ENCODE measurements at regions not wholly inside any gene's neighbourhood (a gene's known extent, or its start where the extent isn't known, plus 50 kb on each side); places are given as distances from the start of the nearest gene placed in this dataset.
"Not testable (repeated sequence)": the region's sequence is repeated elsewhere in the genome, so short reads cannot be mapped to it uniquely, and the experiment has no call there.

DNA sequence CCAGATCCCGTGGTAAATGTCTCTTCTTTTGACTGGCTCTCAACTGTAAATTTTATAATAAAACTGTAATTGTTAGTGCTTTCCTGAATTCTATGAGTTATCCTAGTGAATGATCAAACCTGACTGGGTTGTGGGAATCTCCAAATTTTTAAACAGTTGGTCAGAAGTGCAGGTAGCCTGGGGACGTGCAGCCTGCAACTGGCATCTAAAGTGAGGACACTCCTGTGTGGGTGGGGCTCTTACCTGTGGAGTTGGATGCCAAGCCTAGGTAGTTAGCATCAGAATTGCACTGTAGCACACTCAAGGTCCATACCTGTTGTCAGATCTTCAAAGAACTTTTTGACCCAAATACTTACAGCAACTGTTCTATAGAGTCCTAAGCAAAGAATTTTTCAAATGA lies 207.1 kb upstream of the NBEA start:
- no TSS peak for BruUV-seq (replicated peaks)
- Histone ChIP-seq H3K9me2 (ENCODE audit: insufficient read depth) (no peaks in the 10 kb centered on the region), H3K4me2 (no peak overlapping the region), H3K4me3 (no peak overlapping the region), H3K27ac (no peak overlapping the region), H3K4me1 (replicated peaks; ENCODE audit: insufficient read depth) (no peaks in the 10 kb centered on the region), H2AFZ (no peak overlapping the region), H3K9me3 (ENCODE audit: insufficient read depth, low read depth) (no peaks in the 10 kb centered on the region), H3K36me3 (ENCODE audit: low read depth) (no peaks in the 10 kb centered on the region), H4K20me1 (ENCODE audit: insufficient read depth) (no peaks in the 10 kb centered on the region), H3K27me3 (ENCODE audit: insufficient read depth, low read depth) (no peaks in the 10 kb centered on the region), H3F3A (ENCODE audit: insufficient read depth, low read depth) (no peaks in the 10 kb centered on the region), H3K79me2 (ENCODE audit: low read depth) (no peaks in the 10 kb centered on the region)
- TF ChIP-seq, protein P1, sequence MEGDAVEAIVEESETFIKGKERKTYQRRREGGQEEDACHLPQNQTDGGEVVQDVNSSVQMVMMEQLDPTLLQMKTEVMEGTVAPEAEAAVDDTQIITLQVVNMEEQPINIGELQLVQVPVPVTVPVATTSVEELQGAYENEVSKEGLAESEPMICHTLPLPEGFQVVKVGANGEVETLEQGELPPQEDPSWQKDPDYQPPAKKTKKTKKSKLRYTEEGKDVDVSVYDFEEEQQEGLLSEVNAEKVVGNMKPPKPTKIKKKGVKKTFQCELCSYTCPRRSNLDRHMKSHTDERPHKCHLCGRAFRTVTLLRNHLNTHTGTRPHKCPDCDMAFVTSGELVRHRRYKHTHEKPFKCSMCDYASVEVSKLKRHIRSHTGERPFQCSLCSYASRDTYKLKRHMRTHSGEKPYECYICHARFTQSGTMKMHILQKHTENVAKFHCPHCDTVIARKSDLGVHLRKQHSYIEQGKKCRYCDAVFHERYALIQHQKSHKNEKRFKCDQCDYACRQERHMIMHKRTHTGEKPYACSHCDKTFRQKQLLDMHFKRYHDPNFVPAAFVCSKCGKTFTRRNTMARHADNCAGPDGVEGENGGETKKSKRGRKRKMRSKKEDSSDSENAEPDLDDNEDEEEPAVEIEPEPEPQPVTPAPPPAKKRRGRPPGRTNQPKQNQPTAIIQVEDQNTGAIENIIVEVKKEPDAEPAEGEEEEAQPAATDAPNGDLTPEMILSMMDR (conservative IDR thresholded peaks at IDR 0.05), result no peak
- no peak for TF ChIP-seq EZH2 (IDR thresholded peaks at IDR 0.05; ENCODE audit: low read depth)
- ChIA-PET CTCF (no interaction called here), POLR2A (ENCODE audit: unreplicated experiment) (no interaction called here)
- no peak for DNase-seq
- intact Hi-C loops (cut with micrococcal nuclease; ENCODE audit: unreplicated experiment), result no loop called here

DNA sequence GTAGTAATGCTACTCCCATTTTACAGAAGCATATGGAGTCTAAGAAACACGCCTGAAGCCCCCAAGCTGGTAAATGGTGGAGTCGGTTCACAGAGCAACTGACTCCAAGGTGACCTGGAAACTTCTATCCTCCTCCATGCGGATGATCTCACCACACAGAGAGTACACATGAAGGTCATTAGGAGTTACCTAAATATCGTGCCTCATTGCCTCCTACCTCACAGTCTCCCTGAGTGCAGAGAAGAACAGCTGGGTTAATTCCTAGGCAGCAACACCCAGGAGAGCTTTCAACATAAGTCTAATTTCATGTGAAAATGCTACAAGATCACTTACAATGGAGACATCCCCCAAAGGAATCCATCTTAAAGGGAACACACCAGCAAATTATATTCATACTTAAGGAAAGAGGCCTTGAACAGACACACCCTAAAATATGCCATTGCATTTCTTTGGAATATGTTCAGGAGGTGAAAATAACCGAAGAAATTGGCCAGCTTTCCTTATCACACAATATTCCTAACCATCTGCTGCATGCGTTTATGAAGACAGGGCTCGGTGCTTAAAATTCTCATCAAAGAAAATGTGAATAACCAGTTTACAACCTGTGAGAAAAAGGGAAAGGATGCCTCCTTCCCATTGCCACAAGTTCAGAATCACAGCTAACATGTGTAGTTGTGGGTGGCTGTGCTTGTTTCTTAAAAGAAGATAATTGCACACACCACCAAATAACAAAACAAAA lies 203.6 kb upstream of the NBEA start:
- intact Hi-C loops (cut with micrococcal nuclease; ENCODE audit: unreplicated experiment), result no loop called here
- H3K27ac ChIP-seq, result no peak overlapping the region
- no peaks in the 10 kb centered on the region for H3K27me3 ChIP-seq (ENCODE audit: insufficient read depth, low read depth)
- ChIA-PET POLR2A (ENCODE audit: unreplicated experiment) (no interaction called here), CTCF (no interaction called here)
- BruUV-seq (replicated peaks), result no TSS peak
- H3K36me3 ChIP-seq (ENCODE audit: low read depth), result no peaks in the 10 kb centered on the region
- no peak overlapping the region for H2AFZ ChIP-seq
- no peak overlapping the region for H3K4me3 ChIP-seq
- no peak for DNase-seq
- H3K4me2 ChIP-seq, result no peak overlapping the region
- no peaks in the 10 kb centered on the region for H3K4me1 ChIP-seq (replicated peaks; ENCODE audit: insufficient read depth)
- no peak for TF ChIP-seq EZH2 (IDR thresholded peaks at IDR 0.05; ENCODE audit: low read depth)
- TF ChIP-seq, protein P1 (conservative IDR thresholded peaks at IDR 0.05), result no peak
- no peaks in the 10 kb centered on the region for H4K20me1 ChIP-seq (ENCODE audit: insufficient read depth)
- H3K79me2 ChIP-seq (ENCODE audit: low read depth), result no peaks in the 10 kb centered on the region
- no peaks in the 10 kb centered on the region for H3K9me2 ChIP-seq (ENCODE audit: insufficient read depth)
- no peaks in the 10 kb centered on the region for H3F3A ChIP-seq (ENCODE audit: insufficient read depth, low read depth)
- no peaks in the 10 kb centered on the region for H3K9me3 ChIP-seq (ENCODE audit: insufficient read depth, low read depth)

GRCh38 chr13:34747056-34747455 lies 195.0 kb upstream of the NBEA start:
- DNase-seq; BruUV-seq (replicated peaks); POLR2A ChIA-PET (ENCODE audit: unreplicated experiment); CTCF ChIA-PET; H3K4me3 ChIP-seq; H3K9me3 ChIP-seq (ENCODE audit: insufficient read depth, low read depth); intact Hi-C loops (cut with micrococcal nuclease; ENCODE audit: unreplicated experiment); H4K20me1 ChIP-seq (ENCODE audit: insufficient read depth); H3K27ac ChIP-seq; H3F3A ChIP-seq (ENCODE audit: insufficient read depth, low read depth); H3K4me1 ChIP-seq (replicated peaks; ENCODE audit: insufficient read depth); H3K4me2 ChIP-seq; H3K36me3 ChIP-seq (ENCODE audit: low read depth); H3K9me2 ChIP-seq (ENCODE audit: insufficient read depth); H3K79me2 ChIP-seq (ENCODE audit: low read depth); H2AFZ ChIP-seq; H3K27me3 ChIP-seq (ENCODE audit: insufficient read depth, low read depth): not testable (repeated sequence)

DNA sequence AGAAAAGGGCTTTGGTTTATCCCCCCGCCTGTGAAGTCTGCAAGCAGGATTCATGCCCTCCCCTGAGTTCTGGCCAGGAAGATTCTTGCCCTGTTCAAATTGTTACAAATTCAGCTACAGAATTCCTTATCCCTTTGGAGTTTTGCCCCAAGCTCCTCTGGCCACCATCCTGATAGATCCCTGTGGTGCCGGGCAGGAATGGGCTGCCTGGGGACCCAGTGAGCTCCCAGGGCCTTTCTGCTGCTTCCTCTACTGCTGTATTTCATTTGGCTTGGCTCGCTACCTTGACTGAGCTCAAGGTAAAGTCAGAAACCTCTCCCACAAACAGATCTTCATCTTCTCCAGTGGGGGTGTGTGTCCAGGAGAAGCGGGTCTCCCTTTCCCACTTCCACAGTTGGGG lies 194.6 kb upstream of the NBEA start:
- intact Hi-C loops (cut with micrococcal nuclease; ENCODE audit: unreplicated experiment), result no loop called here

More for the DNA sequence above, 194.6 kb upstream of the NBEA start:
- POLR2A ChIA-PET (ENCODE audit: unreplicated experiment), result no interaction called here
- Histone ChIP-seq H3K27ac (no peak overlapping the region), H3K36me3 (ENCODE audit: low read depth) (no peaks in the 10 kb centered on the region), H3K4me2 (no peak overlapping the region), H3K9me3 (ENCODE audit: insufficient read depth, low read depth) (no peaks in the 10 kb centered on the region; the same call in 1 of the 2 replicates), H3K4me1 (replicated peaks; ENCODE audit: insufficient read depth) (no peaks in the 10 kb centered on the region), H3K27me3 (ENCODE audit: insufficient read depth, low read depth) (no peaks in the 10 kb centered on the region), H2AFZ (no peak overlapping the region), H4K20me1 (ENCODE audit: insufficient read depth) (no peaks in the 10 kb centered on the region), H3K4me3 (no peak overlapping the region), H3K79me2 (ENCODE audit: low read depth) (no peaks in the 10 kb centered on the region), H3F3A (ENCODE audit: insufficient read depth, low read depth) (no peaks in the 10 kb centered on the region), H3K9me2 (ENCODE audit: insufficient read depth) (no peaks in the 10 kb centered on the region)
- DNase-seq, result no peak
- BruUV-seq (replicated peaks), result no TSS peak
- CTCF ChIA-PET, result no interaction called here
- TF ChIP-seq EZH2 (IDR thresholded peaks at IDR 0.05; ENCODE audit: low read depth), result no peak
- TF ChIP-seq, protein P1 (conservative IDR thresholded peaks at IDR 0.05), result no peak
